ENCODE measurements at regions not wholly inside any gene's neighbourhood (a gene's known extent, or its start where the extent isn't known, plus 50 kb on each side); places are given as distances from the start of the nearest gene placed in this dataset.

DNA sequence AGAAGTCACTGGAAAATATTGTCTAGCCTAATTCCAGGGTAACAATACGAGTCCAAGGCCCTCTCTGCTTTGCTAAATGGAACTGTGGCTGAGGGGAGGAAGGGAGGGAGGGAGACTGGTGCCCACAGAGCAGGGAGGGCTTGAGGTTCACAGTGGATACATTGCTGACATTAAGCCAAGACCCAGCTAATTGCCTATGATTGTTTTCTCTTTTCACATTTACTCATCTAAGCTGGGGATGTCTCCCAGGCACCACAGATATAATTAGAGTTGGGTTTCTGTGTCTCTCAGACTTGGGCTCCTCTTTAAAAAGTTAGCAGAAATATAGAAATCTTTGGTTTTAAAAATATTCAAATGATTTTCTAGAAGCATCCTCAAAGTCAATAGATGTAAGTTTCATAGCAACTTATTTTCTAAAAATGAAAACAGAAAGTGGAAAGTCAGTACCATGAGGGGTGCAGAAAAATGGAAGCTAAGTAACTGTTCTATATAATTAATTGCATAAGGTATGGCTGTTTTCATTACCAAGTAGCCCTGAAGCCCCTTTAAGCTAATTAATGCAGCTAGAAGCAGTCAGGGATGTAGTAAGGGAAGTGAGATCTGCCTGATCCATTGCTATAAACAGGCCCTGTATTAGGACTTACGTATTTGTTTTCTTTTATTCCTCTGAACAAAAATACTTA lies 259.8 kb downstream of the NDUFS4 start:
- no peaks in the 10 kb centered on the region for H3K79me1 ChIP-seq (ENCODE audit: low read depth, low read length)
- H3K14ac ChIP-seq (ENCODE audit: low read length): no peak overlapping the region
- no peak overlapping the region for H3K18ac ChIP-seq (ENCODE audit: low read length)
- no peaks in the 10 kb centered on the region for H3K36me3 ChIP-seq (replicated peaks in 1 of 2; ENCODE audit: control insufficient read depth in 2 of 2, insufficient read depth in 2 of 2, low read length in 2 of 2)
- no peak overlapping the region for H3K4me3 ChIP-seq (ENCODE audit: low read length in 2 of 2)
- no peak overlapping the region for H2BK12ac ChIP-seq (ENCODE audit: low read length)
- DNase-seq (ENCODE audit: low spot score): no peak
- no peak overlapping the region for H3K4ac ChIP-seq (ENCODE audit: low read length)
- H4K8ac ChIP-seq (ENCODE audit: low read depth, low read length): no peak overlapping the region
- no peaks in the 10 kb centered on the region for H3K9me3 ChIP-seq (replicated peaks in 1 of 2; ENCODE audit: control insufficient read depth in 2 of 2, insufficient read depth in 1 of 2, low read depth in 1 of 2, low read length in 2 of 2)
- H4K91ac ChIP-seq (ENCODE audit: low read depth, low read length, poor library complexity): no peak overlapping the region
- no CpG with 5 or more reads among the region's 2 CpGs for WGBS, 2 donors (ENCODE audit: extremely low coverage in 2 of 2, insufficient read length in 2 of 2, insufficient replicate concordance in 1 of 2)
- no peak overlapping the region for H3K4me2 ChIP-seq (ENCODE audit: insufficient read depth, low read length, poor library complexity, severe bottlenecking)
- no peak overlapping the region for H2AK5ac ChIP-seq (ENCODE audit: low read depth, low read length)
- H3K23ac ChIP-seq (ENCODE audit: low read depth, low read length, poor library complexity): no peak overlapping the region
- H3K27ac ChIP-seq (replicated peaks; ENCODE audit: low read length): no peak overlapping the region
- no peak overlapping the region for H2BK15ac ChIP-seq (ENCODE audit: low read length)
- no peak overlapping the region for H2BK120ac ChIP-seq (ENCODE audit: low read depth, low read length)
- no peak overlapping the region for H3K9ac ChIP-seq (ENCODE audit: low read depth, low read length, poor library complexity)
- no peak overlapping the region for H2AFZ ChIP-seq (ENCODE audit: low read length)
- no peaks in the 10 kb centered on the region for H3K27me3 ChIP-seq (ENCODE audit: control insufficient read depth in 3 of 3, insufficient read depth in 3 of 3, low read depth in 1 of 3, low read length in 3 of 3)
- H2BK5ac ChIP-seq (ENCODE audit: low read length): no peak overlapping the region
- peaks cover 0 to 5% of the 10 kb centered on the region in 2 donors for H3K4me1 ChIP-seq (ENCODE audit: control insufficient read depth in 2 of 2, insufficient read depth in 1 of 2, low read depth in 1 of 2, low read length in 2 of 2)

DNA sequence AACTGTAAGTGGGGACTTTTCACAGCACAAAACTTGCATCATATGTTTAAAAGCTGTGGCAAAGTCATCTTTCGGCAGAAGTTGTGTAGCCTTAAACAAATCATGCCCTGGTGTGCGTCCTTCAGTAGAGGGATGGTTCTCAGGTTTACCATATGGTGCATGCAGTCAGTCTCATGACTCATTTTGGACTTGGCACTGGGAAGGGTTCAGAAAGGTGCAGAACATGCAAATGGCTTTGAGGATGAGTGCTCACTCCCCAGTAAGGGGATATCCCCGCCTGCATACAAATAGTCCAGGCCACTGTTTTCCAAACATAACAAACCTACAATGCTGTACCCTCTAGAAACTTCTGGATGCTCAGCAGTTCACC lies 260.3 kb downstream of the NDUFS4 start:
- Histone ChIP-seq H2BK120ac (ENCODE audit: low read depth, low read length) (no peak overlapping the region), H3K4me2 (ENCODE audit: insufficient read depth, low read length, poor library complexity, severe bottlenecking) (no peak overlapping the region), H3K23ac (ENCODE audit: low read depth, low read length, poor library complexity) (no peak overlapping the region), H2BK15ac (ENCODE audit: low read length) (no peak overlapping the region), H3K9ac (ENCODE audit: low read depth, low read length, poor library complexity) (no peak overlapping the region), H2BK12ac (ENCODE audit: low read length) (no peak overlapping the region), H4K91ac (ENCODE audit: low read depth, low read length, poor library complexity) (no peak overlapping the region), H3K4ac (ENCODE audit: low read length) (no peak overlapping the region), H3K14ac (ENCODE audit: low read length) (no peak overlapping the region), H4K8ac (ENCODE audit: low read depth, low read length) (no peak overlapping the region), H3K36me3 (replicated peaks in 1 of 2; ENCODE audit: control insufficient read depth in 2 of 2, insufficient read depth in 2 of 2, low read length in 2 of 2) (no peaks in the 10 kb centered on the region), H3K4me3 (ENCODE audit: low read length in 2 of 2) (no peak overlapping the region), H2BK5ac (ENCODE audit: low read length) (no peak overlapping the region), H3K18ac (ENCODE audit: low read length) (no peak overlapping the region), H3K27me3 (ENCODE audit: control insufficient read depth in 3 of 3, insufficient read depth in 3 of 3, low read depth in 1 of 3, low read length in 3 of 3) (no peaks in the 10 kb centered on the region), H3K27ac (replicated peaks; ENCODE audit: low read length) (no peak overlapping the region), H2AFZ (ENCODE audit: low read length) (no peak overlapping the region), H3K4me1 (ENCODE audit: control insufficient read depth in 2 of 2, insufficient read depth in 1 of 2, low read depth in 1 of 2, low read length in 2 of 2) (peaks cover 0 to 3% of the 10 kb centered on the region in 2 donors), H2AK5ac (ENCODE audit: low read depth, low read length) (no peak overlapping the region), H3K79me1 (ENCODE audit: low read depth, low read length) (no peaks in the 10 kb centered on the region), H3K9me3 (replicated peaks in 1 of 2; ENCODE audit: control insufficient read depth in 2 of 2, insufficient read depth in 1 of 2, low read depth in 1 of 2, low read length in 2 of 2) (no peaks in the 10 kb centered on the region)
- WGBS, 2 donors (ENCODE audit: extremely low coverage in 2 of 2, insufficient read length in 2 of 2, insufficient replicate concordance in 1 of 2): no CpG with 5 or more reads among the region's 3 CpGs
- no peak for DNase-seq (ENCODE audit: low spot score)

DNA sequence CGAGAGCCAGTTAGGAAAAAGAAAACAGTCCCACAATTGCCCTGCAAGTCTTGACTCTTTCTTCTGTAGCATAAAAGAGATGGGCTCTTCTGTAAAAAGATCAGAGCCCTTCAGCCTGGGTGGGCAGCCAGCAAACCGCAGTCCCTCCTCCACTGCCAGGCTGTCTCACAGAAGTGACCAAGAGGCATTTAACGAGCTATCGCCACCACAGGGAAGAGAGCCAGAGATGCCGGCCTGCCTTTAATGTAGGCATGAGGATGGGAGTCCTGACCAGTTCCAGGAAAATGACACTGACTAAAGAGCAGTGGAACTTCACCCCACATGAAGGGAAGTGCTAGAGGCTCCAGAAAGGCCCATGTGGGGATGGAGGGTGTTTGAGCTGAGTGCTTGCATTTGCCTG lies 264.6 kb downstream of the NDUFS4 start:
- WGBS, 2 donors (ENCODE audit: extremely low coverage in 2 of 2, insufficient read length in 2 of 2, insufficient replicate concordance in 1 of 2): no CpG with 5 or more reads among the region's 5 CpGs
- no peak overlapping the region for H3K4ac ChIP-seq (ENCODE audit: low read length)
- no peak overlapping the region for H3K4me2 ChIP-seq (ENCODE audit: insufficient read depth, low read length, poor library complexity, severe bottlenecking)
- no peak overlapping the region for H3K4me3 ChIP-seq (ENCODE audit: low read length in 2 of 2)
- H4K91ac ChIP-seq (ENCODE audit: low read depth, low read length, poor library complexity): no peak overlapping the region
- H3K14ac ChIP-seq (ENCODE audit: low read length): no peak overlapping the region
- no peak overlapping the region for H2BK15ac ChIP-seq (ENCODE audit: low read length)
- no peaks in the 10 kb centered on the region for H3K79me1 ChIP-seq (ENCODE audit: low read depth, low read length)
- no peak overlapping the region for H3K9ac ChIP-seq (ENCODE audit: low read depth, low read length, poor library complexity)
- H3K27ac ChIP-seq (replicated peaks; ENCODE audit: low read length): no peak overlapping the region
- no peak overlapping the region for H3K18ac ChIP-seq (ENCODE audit: low read length)
- H3K9me3 ChIP-seq (replicated peaks in 1 of 2; ENCODE audit: control insufficient read depth in 2 of 2, insufficient read depth in 1 of 2, low read depth in 1 of 2, low read length in 2 of 2): no peaks in the 10 kb centered on the region
- H2AK5ac ChIP-seq (ENCODE audit: low read depth, low read length): no peak overlapping the region
- no peak overlapping the region for H2BK5ac ChIP-seq (ENCODE audit: low read length)
- H3K4me1 ChIP-seq (ENCODE audit: control insufficient read depth in 2 of 2, insufficient read depth in 1 of 2, low read depth in 1 of 2, low read length in 2 of 2): peaks cover 0 to 3% of the 10 kb centered on the region in 2 donors
- no peaks in the 10 kb centered on the region for H3K27me3 ChIP-seq (ENCODE audit: control insufficient read depth in 3 of 3, insufficient read depth in 3 of 3, low read depth in 1 of 3, low read length in 3 of 3)
- DNase-seq (ENCODE audit: low spot score): no peak
- no peak overlapping the region for H2BK12ac ChIP-seq (ENCODE audit: low read length)
- no peak overlapping the region for H3K23ac ChIP-seq (ENCODE audit: low read depth, low read length, poor library complexity)
- no peak overlapping the region for H2BK120ac ChIP-seq (ENCODE audit: low read depth, low read length)
- H4K8ac ChIP-seq (ENCODE audit: low read depth, low read length): no peak overlapping the region
- H2AFZ ChIP-seq (ENCODE audit: low read length): no peak overlapping the region
- no peaks in the 10 kb centered on the region for H3K36me3 ChIP-seq (replicated peaks in 1 of 2; ENCODE audit: control insufficient read depth in 2 of 2, insufficient read depth in 2 of 2, low read length in 2 of 2)

DNA sequence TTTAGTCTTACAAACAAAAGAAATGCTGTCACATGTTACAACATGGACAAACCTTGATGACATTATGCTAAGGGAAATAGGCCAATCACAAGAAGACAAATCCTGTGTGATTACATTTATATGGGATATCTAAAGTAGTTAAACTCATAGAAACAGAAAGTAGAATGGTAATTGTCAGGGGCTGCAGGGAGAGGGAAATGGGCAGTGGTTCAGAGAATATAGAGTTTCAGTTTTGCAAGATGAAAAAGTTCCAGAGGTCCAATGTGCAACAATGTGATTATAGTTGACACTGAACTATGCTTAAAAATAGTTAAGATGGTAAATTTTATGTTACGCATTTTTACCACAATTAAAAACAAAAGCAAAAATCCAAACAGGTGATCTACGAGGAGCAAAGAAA lies 265.5 kb downstream of the NDUFS4 start:
- no peak overlapping the region for H3K4me3 ChIP-seq (ENCODE audit: low read length in 2 of 2)
- no peak overlapping the region for H2BK120ac ChIP-seq (ENCODE audit: low read depth, low read length)
- peaks cover 0 to 3% of the 10 kb centered on the region in 2 donors for H3K4me1 ChIP-seq (ENCODE audit: control insufficient read depth in 2 of 2, insufficient read depth in 1 of 2, low read depth in 1 of 2, low read length in 2 of 2)
- no peak overlapping the region for H3K14ac ChIP-seq (ENCODE audit: low read length)
- no peak overlapping the region for H3K27ac ChIP-seq (replicated peaks; ENCODE audit: low read length)
- H3K23ac ChIP-seq (ENCODE audit: low read depth, low read length, poor library complexity): no peak overlapping the region
- H3K27me3 ChIP-seq (ENCODE audit: control insufficient read depth in 3 of 3, insufficient read depth in 3 of 3, low read depth in 1 of 3, low read length in 3 of 3): no peaks in the 10 kb centered on the region
- no peak overlapping the region for H2AFZ ChIP-seq (ENCODE audit: low read length)
- H3K36me3 ChIP-seq (replicated peaks in 1 of 2; ENCODE audit: control insufficient read depth in 2 of 2, insufficient read depth in 2 of 2, low read length in 2 of 2): no peaks in the 10 kb centered on the region
- H3K9me3 ChIP-seq (replicated peaks in 1 of 2; ENCODE audit: control insufficient read depth in 2 of 2, insufficient read depth in 1 of 2, low read depth in 1 of 2, low read length in 2 of 2): no peaks in the 10 kb centered on the region
- H2BK5ac ChIP-seq (ENCODE audit: low read length): no peak overlapping the region
- no peak overlapping the region for H2BK15ac ChIP-seq (ENCODE audit: low read length)
- no peak overlapping the region for H2BK12ac ChIP-seq (ENCODE audit: low read length)
- WGBS, 2 donors (ENCODE audit: extremely low coverage in 2 of 2, insufficient read length in 2 of 2, insufficient replicate concordance in 1 of 2): no CpG with 5 or more reads among the region's 2 CpGs
- H3K18ac ChIP-seq (ENCODE audit: low read length): no peak overlapping the region
- H2AK5ac ChIP-seq (ENCODE audit: low read depth, low read length): no peak overlapping the region
- H3K9ac ChIP-seq (ENCODE audit: low read depth, low read length, poor library complexity): no peak overlapping the region
- H3K4me2 ChIP-seq (ENCODE audit: insufficient read depth, low read length, poor library complexity, severe bottlenecking): no peak overlapping the region
- no peak overlapping the region for H3K4ac ChIP-seq (ENCODE audit: low read length)
- no peak for DNase-seq (ENCODE audit: low spot score)
- H4K8ac ChIP-seq (ENCODE audit: low read depth, low read length): no peak overlapping the region
- no peak overlapping the region for H4K91ac ChIP-seq (ENCODE audit: low read depth, low read length, poor library complexity)
- H3K79me1 ChIP-seq (ENCODE audit: low read depth, low read length): no peaks in the 10 kb centered on the region

Measured in neuronal stem cell (in vitro differentiated cells).